C4-2B (cell line): ENCODE measurements at regions not wholly inside any gene's neighbourhood (a gene's known extent, or its start where the extent isn't known, plus 50 kb on each side); places are given as distances from the start of the nearest gene placed in this dataset.

ENCODE experiments used
- ZFX ChIP-seq: fragments of 450-650 bp; IDR thresholded peaks from 2 replicates; pipeline ENCODE4 v1.6.1; 2017
- TF ChIP-seq, protein P1 (sequence below): fragments of 450-650 bp; conservative IDR thresholded peaks from 2 replicates; pipeline ENCODE4 v1.5.1; 2017; ENCODE audit warnings: mild to moderate bottlenecking

DNA sequence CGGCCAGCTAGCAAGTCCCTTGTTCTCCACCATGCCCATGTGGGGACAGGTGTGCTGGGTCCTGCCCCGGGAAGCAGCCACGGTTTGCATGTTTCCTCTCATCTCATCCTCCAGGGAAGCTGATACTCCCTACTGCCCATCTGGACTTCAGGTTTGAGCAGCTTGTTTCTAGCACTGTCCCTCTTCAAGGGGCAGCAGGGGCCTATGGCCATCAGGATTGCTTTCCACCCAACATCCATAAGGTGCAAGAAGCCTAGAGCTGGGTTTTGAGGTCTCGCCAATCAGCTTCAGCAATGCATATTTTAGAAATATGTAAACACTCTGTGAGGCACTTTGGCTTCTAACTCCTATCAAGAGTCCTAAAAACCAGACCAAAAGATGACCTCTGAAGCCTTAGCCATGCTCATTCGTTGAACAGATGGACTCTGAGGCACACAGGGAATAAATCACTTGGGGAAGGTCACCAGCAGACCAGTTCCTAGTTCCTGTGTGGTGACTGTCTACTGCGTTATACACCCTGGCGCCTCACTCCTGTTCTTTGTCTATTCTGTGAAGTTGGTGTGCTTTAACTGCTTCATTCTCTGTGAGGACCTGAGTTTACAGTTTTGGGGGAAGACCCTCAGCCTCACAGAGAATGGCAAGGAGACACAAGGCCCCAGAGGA lies 192.6 kb upstream of the TWIST2 start:
- TF ChIP-seq, protein P1, sequence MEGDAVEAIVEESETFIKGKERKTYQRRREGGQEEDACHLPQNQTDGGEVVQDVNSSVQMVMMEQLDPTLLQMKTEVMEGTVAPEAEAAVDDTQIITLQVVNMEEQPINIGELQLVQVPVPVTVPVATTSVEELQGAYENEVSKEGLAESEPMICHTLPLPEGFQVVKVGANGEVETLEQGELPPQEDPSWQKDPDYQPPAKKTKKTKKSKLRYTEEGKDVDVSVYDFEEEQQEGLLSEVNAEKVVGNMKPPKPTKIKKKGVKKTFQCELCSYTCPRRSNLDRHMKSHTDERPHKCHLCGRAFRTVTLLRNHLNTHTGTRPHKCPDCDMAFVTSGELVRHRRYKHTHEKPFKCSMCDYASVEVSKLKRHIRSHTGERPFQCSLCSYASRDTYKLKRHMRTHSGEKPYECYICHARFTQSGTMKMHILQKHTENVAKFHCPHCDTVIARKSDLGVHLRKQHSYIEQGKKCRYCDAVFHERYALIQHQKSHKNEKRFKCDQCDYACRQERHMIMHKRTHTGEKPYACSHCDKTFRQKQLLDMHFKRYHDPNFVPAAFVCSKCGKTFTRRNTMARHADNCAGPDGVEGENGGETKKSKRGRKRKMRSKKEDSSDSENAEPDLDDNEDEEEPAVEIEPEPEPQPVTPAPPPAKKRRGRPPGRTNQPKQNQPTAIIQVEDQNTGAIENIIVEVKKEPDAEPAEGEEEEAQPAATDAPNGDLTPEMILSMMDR = no peak
- no peak for TF ChIP-seq ZFX
